HTR-8/SVneo (cell line): ENCODE measurements at regions not wholly inside any gene's neighbourhood (a gene's known extent, or its start where the extent isn't known, plus 50 kb on each side); places are given as distances from the start of the nearest gene placed in this dataset.

Experiments
- DNase-seq: peaks from one replicate; pipeline ENCODE4 v3.0.0; 2011; ENCODE audit warnings: low spot score, mixed read lengths; ENCODE audit not compliant: insufficient read length
- FAIRE-seq: peaks from 2 replicates; lab custom pipeline; 2011; peaks lifted over from hg19 to GRCh38; lab: Jason Lieb, UNC

- no peak for FAIRE-seq
Observed at GRCh38 chr6:88558981-88559380, 392.8 kb upstream of the CNR1 start.

GRCh38 chr6:88556663-88557062, 390.5 kb upstream of the CNR1 start:
- FAIRE-seq (no peak), DNase-seq (no peak)

More at GRCh38 chr6:88558981-88559380, 392.8 kb upstream of the CNR1 start:
- DNase-seq = no peak

DNA sequence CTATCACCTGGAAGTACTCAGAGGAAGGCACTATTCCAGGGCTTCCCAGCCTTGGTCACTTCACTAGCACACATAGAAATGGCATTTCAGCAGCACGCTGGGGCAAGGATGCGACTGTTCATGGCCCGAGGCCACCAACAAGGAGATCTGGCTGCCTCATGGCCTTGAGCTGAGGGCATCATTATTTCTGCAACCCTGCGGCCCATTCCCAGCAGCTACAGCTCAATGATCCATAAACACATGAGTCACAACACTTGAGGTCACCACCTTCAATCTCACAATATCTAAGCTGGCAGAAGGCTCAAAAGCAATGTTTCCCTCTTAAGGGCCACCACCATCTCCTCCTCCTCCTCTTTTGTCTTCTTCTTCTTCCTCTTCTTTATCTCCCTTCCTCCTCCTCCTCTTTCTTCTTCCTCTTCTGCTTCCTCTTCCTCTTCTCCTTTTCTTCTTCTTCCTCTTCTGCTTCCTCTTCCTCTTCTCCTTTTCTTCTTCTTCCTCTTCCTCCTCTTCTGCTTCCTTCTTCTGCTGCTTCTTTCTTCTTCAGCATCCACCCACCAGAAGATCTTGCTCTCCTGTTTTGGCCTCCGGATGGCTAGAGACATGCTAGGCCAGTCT, 382.9 kb upstream of the CNR1 start:
- FAIRE-seq (no peak), DNase-seq (no peak)

- FAIRE-seq = no peak
- no peak for DNase-seq
Observed at GRCh38 chr6:88547768-88548167, 381.6 kb upstream of the CNR1 start.

DNA sequence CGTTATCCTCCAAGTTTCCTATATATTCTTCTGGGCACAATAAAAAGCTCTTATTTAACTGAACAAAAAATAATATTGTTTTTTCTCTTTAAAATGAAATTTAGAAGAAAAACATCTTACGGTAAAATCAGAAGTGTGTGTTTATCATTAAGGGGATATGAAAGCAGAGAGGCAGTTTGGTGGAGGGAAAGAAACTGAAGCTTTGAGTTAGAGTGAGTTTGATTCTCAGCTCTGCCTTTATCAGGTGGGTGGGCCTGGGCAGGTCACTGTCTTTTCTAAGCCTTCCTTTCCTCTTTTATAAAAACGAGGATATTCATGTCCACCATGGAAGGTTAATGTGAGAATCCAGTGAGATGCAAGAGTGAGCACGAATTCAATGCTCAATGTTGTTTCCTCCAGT, 379.8 kb upstream of the CNR1 start:
- DNase-seq = no peak
- FAIRE-seq = no peak

DNA sequence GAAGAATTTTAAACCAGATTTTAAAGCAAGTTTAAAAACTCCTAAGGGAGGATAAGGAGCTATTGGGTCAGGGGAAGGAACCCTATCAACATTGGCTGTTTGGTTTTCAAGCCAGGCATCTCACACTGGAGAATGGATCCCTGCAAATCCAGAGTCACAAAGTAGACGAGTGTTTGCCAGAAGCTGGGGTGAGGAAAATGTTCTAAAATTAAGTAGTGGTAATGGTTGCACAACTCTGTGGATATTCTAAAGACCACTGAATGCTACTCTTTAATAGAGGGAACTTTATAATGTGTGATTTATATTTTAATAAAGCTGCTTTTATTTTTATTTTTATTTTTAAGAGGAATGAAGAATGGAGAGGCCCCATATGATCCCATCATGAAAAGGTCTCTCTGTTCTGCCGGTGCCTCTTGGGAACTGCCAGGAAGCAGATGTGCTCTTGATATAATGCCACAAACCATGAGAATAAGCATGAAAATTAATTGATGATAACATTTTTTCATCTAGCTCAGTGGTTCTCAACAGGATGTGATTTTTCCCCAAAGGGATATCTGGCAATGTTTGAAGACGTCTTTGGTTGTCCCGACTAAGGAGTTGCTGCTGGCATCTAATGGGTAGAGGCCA, 379.0 kb upstream of the CNR1 start:
- no peak for DNase-seq
- FAIRE-seq = no peak

GRCh38 chr6:88539295-88539764, 373.2 kb upstream of the CNR1 start:
- FAIRE-seq (no peak), DNase-seq (no peak)

DNA sequence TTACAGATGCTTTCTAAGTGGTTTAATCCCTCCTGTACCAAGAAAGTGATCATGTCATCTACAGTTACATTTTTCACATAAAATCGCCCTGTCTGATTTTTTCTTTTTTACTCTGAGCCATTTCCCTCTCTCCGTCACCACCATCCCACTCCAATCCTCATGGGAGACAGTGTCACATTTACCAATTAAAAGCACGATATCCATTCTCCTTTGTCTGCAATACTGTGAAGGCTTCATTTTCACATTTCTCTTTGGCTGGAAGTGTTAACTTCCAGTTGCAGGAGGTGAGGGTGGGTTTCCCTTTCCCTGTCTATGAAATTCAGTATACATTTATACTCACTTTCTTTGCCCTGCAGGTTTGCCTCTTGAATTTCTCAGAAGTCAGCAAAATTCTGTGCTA, 372.7 kb upstream of the CNR1 start:
- FAIRE-seq (no peak), DNase-seq (no peak)

GRCh38 chr6:88538130-88538706, 372.1 kb upstream of the CNR1 start:
- DNase-seq (no peak), FAIRE-seq (no peak)

DNA sequence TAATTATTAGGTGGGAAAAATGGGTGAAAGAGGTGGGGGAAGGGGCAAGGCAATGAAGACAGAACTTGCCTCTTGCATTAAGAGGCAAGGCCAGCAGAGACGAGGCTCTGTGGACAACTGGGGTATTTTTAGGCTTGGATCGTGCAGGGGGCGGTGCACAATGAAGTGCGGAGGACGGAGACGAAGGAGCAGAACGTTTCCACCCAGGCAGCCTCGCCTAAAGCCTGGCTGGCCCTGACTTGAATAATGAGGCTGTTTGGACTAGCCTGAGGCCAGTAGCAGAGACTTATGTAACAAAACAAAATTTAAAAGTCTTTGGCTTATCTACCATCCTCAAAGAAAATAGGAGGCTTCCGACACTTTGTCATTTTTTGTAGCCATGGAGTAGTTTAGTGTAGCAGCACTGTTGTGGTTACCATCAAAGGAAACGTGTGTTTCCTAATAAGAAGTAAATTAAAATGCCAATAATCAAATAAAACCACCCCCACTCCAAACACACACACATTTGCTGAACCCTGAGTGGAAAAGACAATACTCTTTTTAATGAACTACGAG, 370.0 kb upstream of the CNR1 start:
- no peak for FAIRE-seq
- DNase-seq = no peak

- FAIRE-seq (no peak), DNase-seq (no peak)
Observed at GRCh38 chr6:88535306-88535705, 369.2 kb upstream of the CNR1 start.

- FAIRE-seq (no peak), DNase-seq (no peak)
Observed at GRCh38 chr6:88532241-88532860, 366.2 kb upstream of the CNR1 start.

DNA sequence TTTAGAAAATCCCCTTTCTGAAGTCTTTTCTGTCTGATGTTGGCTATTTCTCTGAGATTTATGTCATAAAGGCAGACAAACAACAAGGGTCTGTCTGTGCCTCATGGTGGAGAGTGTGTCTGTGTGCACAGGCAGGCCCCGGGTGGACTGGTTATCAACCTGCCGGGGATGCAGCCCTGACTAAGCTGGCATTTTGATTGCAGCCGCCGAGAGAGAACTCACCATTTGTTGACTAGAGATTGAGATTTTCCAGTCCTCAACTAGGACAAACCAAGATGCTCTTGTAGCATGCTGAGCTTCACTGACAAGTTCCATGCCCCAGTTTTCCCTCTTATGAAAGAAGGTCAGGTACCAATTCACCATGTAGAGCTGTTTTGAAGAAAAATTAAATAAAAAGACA, 363.6 kb upstream of the CNR1 start:
- no peak for DNase-seq
- no peak for FAIRE-seq

DNA sequence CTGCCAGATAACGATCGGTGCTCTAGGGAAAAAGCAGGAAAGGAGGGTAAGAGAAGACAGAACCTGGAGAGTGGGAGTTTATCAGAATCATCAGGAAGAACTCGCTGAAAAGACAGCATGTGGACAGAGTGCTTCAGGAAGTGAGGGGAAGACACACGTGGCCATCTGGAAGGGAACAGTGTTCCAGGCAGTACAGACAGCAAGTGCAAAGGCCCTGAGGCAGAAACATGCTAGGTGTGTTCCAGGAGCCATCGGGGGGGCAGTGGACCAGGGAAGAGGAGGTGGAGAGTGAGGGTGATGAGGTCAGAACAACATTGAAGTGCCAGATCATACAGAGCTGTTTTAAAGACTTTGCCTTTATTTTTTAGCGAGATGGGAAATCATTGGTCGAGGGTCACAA, 354.3 kb upstream of the CNR1 start:
- DNase-seq (no peak), FAIRE-seq (no peak)

DNA sequence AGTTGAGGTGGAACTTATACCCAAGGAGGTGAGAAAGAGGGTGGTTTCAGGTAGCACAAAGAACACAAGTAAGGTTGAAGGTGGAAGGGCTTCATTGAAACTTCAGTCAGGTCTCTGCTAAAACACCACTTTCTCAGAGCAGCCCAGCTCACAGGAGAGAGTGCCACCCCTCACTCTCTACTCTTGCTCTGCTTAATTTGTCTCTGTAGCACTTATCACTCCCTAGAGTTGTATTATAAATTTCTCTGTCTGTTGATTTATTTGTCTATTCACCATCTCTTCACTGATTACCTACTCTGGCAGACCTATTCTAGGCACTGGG, 353.8 kb upstream of the CNR1 start:
- DNase-seq = no peak
- FAIRE-seq = no peak

DNA sequence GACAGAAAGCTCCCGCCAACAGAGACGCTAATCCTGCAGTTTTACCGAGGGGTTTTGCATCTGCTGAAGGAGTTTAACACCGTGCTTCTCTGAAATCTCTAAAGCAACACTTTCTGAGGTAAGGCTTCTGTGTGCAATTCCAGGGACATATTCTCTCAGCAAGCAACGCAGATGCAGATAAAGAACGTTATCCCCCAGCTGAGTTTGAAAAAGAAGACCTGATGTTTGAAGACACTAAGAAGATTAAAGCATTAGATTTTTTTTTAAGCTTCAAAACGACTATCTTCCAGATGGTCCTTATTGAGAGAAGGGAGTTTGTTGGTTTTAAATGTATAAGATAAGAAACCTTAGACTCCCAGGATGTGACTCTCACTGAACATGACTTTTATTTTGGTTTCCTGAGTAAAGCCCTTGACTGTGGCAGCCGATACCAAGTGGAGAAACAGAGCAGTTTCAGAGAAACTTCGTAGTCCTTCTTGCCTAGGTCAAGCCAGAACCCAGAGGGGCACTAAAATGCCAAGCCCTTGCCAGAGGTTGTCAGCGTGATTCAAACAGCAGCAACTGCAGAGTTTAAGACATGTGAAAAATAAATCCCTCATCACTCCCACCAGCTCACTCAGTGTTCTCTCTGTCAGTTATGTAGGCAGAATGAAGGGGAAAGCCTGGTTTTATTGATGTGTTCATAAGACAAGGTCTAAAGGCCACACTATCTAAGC, 353.3 kb upstream of the CNR1 start:
- FAIRE-seq (no peak), DNase-seq (no peak)

DNA sequence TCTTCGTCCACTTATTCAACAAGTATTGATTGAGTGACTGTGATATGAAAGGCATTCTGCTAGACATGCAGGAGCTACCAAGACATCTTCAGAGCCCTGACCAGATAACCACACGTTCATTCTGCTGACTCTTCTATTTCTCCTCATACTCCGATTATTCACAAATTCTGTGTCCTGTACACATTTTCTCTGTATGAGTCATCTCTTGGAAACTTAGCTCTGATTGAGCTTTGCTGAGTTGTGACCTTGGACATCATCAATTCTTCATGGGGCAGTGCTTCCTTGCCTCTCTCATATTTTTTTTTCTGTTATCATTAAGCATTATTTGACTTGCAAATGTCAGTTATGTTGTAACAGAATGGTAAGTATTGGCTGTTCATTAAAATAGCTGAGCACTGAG, 351.6 kb upstream of the CNR1 start:
- FAIRE-seq (no peak), DNase-seq (no peak)

DNA sequence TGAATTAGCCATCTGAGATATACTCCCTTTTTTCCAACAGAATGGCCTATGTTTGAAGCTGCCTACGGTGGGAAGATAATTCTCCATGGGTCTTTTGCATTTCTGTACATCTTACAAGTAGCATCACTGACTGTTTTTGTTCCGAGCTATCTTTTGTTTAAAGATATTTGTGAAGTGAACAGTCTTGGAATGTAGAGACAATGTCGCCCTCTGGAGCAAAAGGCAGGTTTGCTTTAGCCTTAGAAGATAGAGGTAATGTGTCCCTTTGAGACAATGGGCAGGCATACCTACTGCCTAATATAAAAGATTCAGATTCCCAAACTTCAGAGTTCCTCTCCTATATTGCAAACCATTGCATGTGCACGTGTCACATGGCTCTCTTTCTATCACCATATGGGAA, 347.8 kb upstream of the CNR1 start:
- FAIRE-seq = no peak
- DNase-seq = no peak

DNA sequence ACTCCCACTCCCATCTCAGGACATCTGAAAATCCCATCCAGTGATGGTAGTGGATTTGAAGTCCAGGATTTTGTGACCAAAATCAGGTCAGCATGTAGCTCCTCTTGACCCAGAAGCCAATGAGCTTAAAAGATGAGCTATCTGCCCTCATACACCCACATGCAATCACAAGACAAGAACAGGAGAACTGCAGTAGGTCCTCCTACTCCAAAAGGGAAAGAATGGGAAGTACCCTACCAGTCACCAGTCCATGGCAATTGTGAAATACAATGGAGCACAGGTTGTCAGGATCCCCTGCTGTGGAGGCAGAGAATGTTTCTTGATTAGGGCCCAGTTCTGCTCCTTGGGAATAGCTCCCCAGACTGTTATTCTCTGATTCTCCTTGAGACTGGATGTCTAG, 347.3 kb upstream of the CNR1 start:
- FAIRE-seq (no peak), DNase-seq (no peak)

DNA sequence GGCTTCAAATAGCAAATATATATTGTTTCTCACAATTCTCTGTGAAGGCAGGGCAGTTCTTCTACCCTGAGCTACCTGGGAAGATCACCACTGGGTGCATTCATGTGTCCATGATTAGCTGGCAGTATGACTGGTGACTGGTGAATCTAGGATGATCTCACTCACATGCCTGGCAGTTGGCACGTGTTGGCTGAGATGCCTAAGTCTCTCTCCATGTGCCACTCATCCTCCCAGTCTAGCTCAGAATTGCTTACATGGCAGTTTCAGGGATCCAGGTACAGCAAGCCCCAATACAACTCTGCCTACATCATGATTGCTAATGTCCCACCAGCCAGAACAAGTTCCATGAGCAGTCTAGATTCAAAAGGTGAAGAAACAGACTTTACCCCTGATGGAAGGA, 346.8 kb upstream of the CNR1 start:
- FAIRE-seq (no peak), DNase-seq (no peak)

DNA sequence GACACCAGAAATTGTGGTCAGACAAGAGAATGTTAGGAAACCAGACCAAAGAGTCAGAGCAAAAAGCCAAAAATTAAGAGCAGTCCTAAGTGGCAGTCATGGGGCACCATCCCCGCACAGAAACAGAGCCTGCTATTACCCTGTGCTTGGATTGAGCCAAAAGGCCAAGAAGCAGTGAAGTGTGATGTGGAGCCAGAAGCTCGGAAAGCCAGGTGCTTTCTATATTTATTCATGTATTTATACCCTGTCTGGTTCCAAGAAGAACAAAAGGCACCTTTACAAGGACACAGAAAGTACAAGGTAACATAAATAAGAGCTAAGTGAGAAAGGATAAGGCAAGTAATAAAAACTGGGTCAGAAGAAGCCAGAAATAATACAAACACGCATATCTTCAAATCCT, 336.2 kb upstream of the CNR1 start:
- no peak for DNase-seq
- FAIRE-seq = no peak
